GM18519 (cell line): ENCODE measurements at regions not wholly inside any gene's neighbourhood (a gene's known extent, or its start where the extent isn't known, plus 50 kb on each side); places are given as distances from the start of the nearest gene placed in this dataset.
"Not testable (repeated sequence)": the region's sequence is repeated elsewhere in the genome, so short reads cannot be mapped to it uniquely, and the experiment has no call there.

Experiments
- ATAC-seq: cut with Tn5 transposase; IDR thresholded peaks from one replicate; pipeline ENCODE4 v1.9.1; 2021; ENCODE audit warnings: mild to moderate bottlenecking, moderate library complexity; ENCODE audit not compliant: unreplicated experiment, low FRiP score

- ATAC-seq, result no peak
These were observed 175.4 kb downstream of the CDC14C start for GRCh38 chr7:49099587-49100326.

- not testable (repeated sequence) for ATAC-seq
These were observed 176.8 kb downstream of the CDC14C start for GRCh38 chr7:49100908-49101740.

GRCh38 chr7:49102411-49102810 lies 178.1 kb downstream of the CDC14C start:
- ATAC-seq, result no peak

- no peak for ATAC-seq
These were observed 187.4 kb downstream of the CDC14C start for GRCh38 chr7:49111706-49112105.

- ATAC-seq, result no peak
These were observed 187.9 kb downstream of the CDC14C start for GRCh38 chr7:49112222-49112621.

GRCh38 chr7:49112647-49113046 lies 188.3 kb downstream of the CDC14C start:
- no peak for ATAC-seq

GRCh38 chr7:49119706-49120105 lies 195.4 kb downstream of the CDC14C start:
- ATAC-seq, result no peak

GRCh38 chr7:49125246-49125645 lies 200.9 kb downstream of the CDC14C start:
- ATAC-seq, result no peak

GRCh38 chr7:49127359-49127913 lies 203.1 kb downstream of the CDC14C start:
- ATAC-seq, result no peak

- no peak for ATAC-seq
These were observed 213.6 kb downstream of the CDC14C start for GRCh38 chr7:49137978-49138377.

- no peak for ATAC-seq
These were observed 226.1 kb downstream of the CDC14C start for GRCh38 chr7:49150486-49150885.

- no peak for ATAC-seq
These were observed 226.8 kb downstream of the CDC14C start for GRCh38 chr7:49151146-49151545.

GRCh38 chr7:49158321-49158720 lies 234.0 kb downstream of the CDC14C start:
- no peak for ATAC-seq

- no peak for ATAC-seq
These were observed 235.2 kb downstream of the CDC14C start for GRCh38 chr7:49159536-49159935.

- no peak for ATAC-seq
These were observed 242.1 kb downstream of the CDC14C start for GRCh38 chr7:49166441-49166840.

- no peak for ATAC-seq
These were observed 248.3 kb downstream of the CDC14C start for GRCh38 chr7:49172639-49173038.

- ATAC-seq, result no peak
These were observed 250.0 kb downstream of the CDC14C start for GRCh38 chr7:49174396-49174795.

- no peak for ATAC-seq
These were observed 263.4 kb downstream of the CDC14C start for GRCh38 chr7:49187543-49188268.

GRCh38 chr7:49228426-49229098 lies 304.2 kb downstream of the CDC14C start:
- ATAC-seq, result no peak

GRCh38 chr7:49229246-49229645 lies 304.9 kb downstream of the CDC14C start:
- no peak for ATAC-seq
